Left ventricle myocardium inferior (tissue), 1 donor: ENCODE measurements at regions not wholly inside any gene's neighbourhood (a gene's known extent, or its start where the extent isn't known, plus 50 kb on each side); places are given as distances from the start of the nearest gene placed in this dataset.

Experiments used
- DNase-seq: peaks from one replicate; pipeline ENCODE4 v3.0.0-alpha.2; 2020
- H3K27ac ChIP-seq: fragments of 200-600 bp; replicated peaks from 2 replicates; pipeline ENCODE4 v1.8.0; 2021
- H3K27me3 ChIP-seq: fragments of 200-600 bp; 2 replicates; pipeline ENCODE4 v1.8.0; 2021; ENCODE audit warnings: low read depth
- H3K36me3 ChIP-seq: fragments of 200-600 bp; 2 replicates; pipeline ENCODE4 v1.8.0; 2021
- H3K4me1 ChIP-seq: fragments of 200-600 bp; 2 replicates; pipeline ENCODE4 v1.8.0; 2021
- H3K4me3 ChIP-seq: fragments of 200-600 bp; 2 replicates; pipeline ENCODE4 v1.8.0; 2021; ENCODE audit warnings: mild to moderate bottlenecking, moderate library complexity
- H3K9me3 ChIP-seq: fragments of 200-600 bp; replicated peaks from 2 replicates; pipeline ENCODE4 v1.8.0; 2021
- CTCF ChIP-seq: fragments of 200-600 bp; IDR thresholded peaks from 2 replicates; pipeline ENCODE4 v1.8.0; 2021; ENCODE audit warnings: antibody characterized with exemption, mild to moderate bottlenecking, borderline replicate concordance
- intact Hi-C: fragments of 100-400 bp; cut with micrococcal nuclease; formaldehyde crosslinking; loops from one replicate; pipeline ENCODE4 v1.11.0; 2022
- donor health status: DM: no; HTN: yes; CAD: no; lungs with severe emphysema.

GRCh38 chr11:31903225-31904074 lies 92.3 kb upstream of the PAX6 start:
- DNase-seq: peak; percentile 58
- Histone ChIP-seq H3K9me3 (peaks cover 4% of the 10 kb centered on the region), H3K27me3 (no peaks in the 10 kb centered on the region), H3K36me3 (no peaks in the 10 kb centered on the region), H3K4me1 (peaks cover 19% of the 10 kb centered on the region), H3K27ac (peak overlapping the region; percentile 89), H3K4me3 (peak overlapping the region; percentile 31)
- intact Hi-C loops: no loop called here
- no peak for TF ChIP-seq CTCF

GRCh38 chr11:31902706-31903105 lies 91.6 kb upstream of the PAX6 start:
- TF ChIP-seq CTCF: no peak
- Histone ChIP-seq H3K27me3 (no peaks in the 10 kb centered on the region), H3K4me1 (peaks cover 19% of the 10 kb centered on the region), H3K4me3 (no peak overlapping the region), H3K27ac (peak overlapping the region; percentile 89), H3K9me3 (peaks cover 4% of the 10 kb centered on the region), H3K36me3 (no peaks in the 10 kb centered on the region)
- intact Hi-C loops: no loop called here
- no peak for DNase-seq

- intact Hi-C loops: no loop called here
- TF ChIP-seq CTCF: no peak
- no peak for DNase-seq
Measured at GRCh38 chr11:31895926-31896325, 84.8 kb upstream of the PAX6 start.

GRCh38 chr11:31887180-31887579 lies 76.1 kb upstream of the PAX6 start:
- DNase-seq: no peak
- no peak overlapping the region for H3K4me3 ChIP-seq
- no peaks in the 10 kb centered on the region for H3K36me3 ChIP-seq
- H3K9me3 ChIP-seq: no peaks in the 10 kb centered on the region
- peaks cover 10% of the 10 kb centered on the region for H3K27me3 ChIP-seq
- no peak for TF ChIP-seq CTCF
- no peak overlapping the region for H3K27ac ChIP-seq
- no peaks in the 10 kb centered on the region for H3K4me1 ChIP-seq
- intact Hi-C loops: no loop called here

More at GRCh38 chr11:31895926-31896325, 84.8 kb upstream of the PAX6 start:
- H3K4me1 ChIP-seq: no peaks in the 10 kb centered on the region
- H3K36me3 ChIP-seq: no peaks in the 10 kb centered on the region
- H3K27me3 ChIP-seq: no peaks in the 10 kb centered on the region
- H3K9me3 ChIP-seq: no peaks in the 10 kb centered on the region
- H3K27ac ChIP-seq: no peak overlapping the region
- no peak overlapping the region for H3K4me3 ChIP-seq

- Histone ChIP-seq H3K36me3 (no peaks in the 10 kb centered on the region), H3K4me3 (no peak overlapping the region), H3K27ac (no peak overlapping the region), H3K27me3 (peaks cover 24% of the 10 kb centered on the region), H3K4me1 (no peaks in the 10 kb centered on the region), H3K9me3 (no peaks in the 10 kb centered on the region)
- intact Hi-C loops: no loop called here
- no peak for TF ChIP-seq CTCF
- no peak for DNase-seq
Measured at GRCh38 chr11:31884080-31884479, 73.0 kb upstream of the PAX6 start.
